Neural progenitor cell (in vitro differentiated cells): ENCODE measurements at regions not wholly inside any gene's neighbourhood (a gene's known extent, or its start where the extent isn't known, plus 50 kb on each side); places are given as distances from the start of the nearest gene placed in this dataset.

Experiments used
- EZH2 ChIP-seq: fragments of 200-600 bp; sonication (generic); IDR thresholded peaks from 2 replicates; pipeline ENCODE4 v1.6.1; 2017; ENCODE audit warnings: antibody characterized with exemption, mild to moderate bottlenecking, moderate library complexity
- EZH2phosphoT487 ChIP-seq: fragments of 200-600 bp; sonication (generic); IDR thresholded peaks from 2 replicates; pipeline ENCODE4 v1.6.1; 2017; ENCODE audit warnings: antibody characterized with exemption
- TF ChIP-seq, protein P1 (sequence below): fragments of 200-600 bp; sonication (generic); IDR thresholded peaks from 2 replicates; pipeline ENCODE4 v1.5.1; 2017; ENCODE audit warnings: antibody characterized with exemption, mild to moderate bottlenecking

DNA sequence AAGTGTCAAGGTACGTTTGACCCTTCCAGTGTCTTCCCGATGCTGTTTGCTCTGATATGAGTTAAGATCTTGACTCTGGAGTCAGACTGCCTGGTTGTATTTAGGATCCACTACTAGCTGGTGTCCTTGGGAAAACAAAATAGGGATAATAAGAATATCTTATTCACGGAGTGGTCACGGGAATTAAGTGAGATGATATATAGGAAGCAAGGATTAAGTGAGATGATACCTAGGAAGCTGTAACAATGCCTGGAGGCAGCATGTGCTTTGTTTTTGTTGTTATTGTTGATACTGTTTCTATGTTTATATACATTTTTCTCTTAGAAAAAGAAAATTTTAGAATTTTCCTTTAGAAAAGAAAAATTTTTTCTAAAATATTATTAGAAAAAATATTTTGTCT is 87.0 kb downstream of the LYZL1 start:
- TF ChIP-seq, protein P1, sequence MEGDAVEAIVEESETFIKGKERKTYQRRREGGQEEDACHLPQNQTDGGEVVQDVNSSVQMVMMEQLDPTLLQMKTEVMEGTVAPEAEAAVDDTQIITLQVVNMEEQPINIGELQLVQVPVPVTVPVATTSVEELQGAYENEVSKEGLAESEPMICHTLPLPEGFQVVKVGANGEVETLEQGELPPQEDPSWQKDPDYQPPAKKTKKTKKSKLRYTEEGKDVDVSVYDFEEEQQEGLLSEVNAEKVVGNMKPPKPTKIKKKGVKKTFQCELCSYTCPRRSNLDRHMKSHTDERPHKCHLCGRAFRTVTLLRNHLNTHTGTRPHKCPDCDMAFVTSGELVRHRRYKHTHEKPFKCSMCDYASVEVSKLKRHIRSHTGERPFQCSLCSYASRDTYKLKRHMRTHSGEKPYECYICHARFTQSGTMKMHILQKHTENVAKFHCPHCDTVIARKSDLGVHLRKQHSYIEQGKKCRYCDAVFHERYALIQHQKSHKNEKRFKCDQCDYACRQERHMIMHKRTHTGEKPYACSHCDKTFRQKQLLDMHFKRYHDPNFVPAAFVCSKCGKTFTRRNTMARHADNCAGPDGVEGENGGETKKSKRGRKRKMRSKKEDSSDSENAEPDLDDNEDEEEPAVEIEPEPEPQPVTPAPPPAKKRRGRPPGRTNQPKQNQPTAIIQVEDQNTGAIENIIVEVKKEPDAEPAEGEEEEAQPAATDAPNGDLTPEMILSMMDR, result no peak
- TF ChIP-seq EZH2phosphoT487 (no peak), EZH2 (no peak)
